Activated naive CD4-positive, alpha-beta T cell treated with Interleukin-2 at 50 U/mL for 16 hours (primary cell): ENCODE measurements at regions not wholly inside any gene's neighbourhood (a gene's known extent, or its start where the extent isn't known, plus 50 kb on each side); places are given as distances from the start of the nearest gene placed in this dataset.

ENCODE experiments used
- DNase-seq: peaks from one replicate; pipeline ENCODE4 v3.0.0-alpha.2; 2020

DNA sequence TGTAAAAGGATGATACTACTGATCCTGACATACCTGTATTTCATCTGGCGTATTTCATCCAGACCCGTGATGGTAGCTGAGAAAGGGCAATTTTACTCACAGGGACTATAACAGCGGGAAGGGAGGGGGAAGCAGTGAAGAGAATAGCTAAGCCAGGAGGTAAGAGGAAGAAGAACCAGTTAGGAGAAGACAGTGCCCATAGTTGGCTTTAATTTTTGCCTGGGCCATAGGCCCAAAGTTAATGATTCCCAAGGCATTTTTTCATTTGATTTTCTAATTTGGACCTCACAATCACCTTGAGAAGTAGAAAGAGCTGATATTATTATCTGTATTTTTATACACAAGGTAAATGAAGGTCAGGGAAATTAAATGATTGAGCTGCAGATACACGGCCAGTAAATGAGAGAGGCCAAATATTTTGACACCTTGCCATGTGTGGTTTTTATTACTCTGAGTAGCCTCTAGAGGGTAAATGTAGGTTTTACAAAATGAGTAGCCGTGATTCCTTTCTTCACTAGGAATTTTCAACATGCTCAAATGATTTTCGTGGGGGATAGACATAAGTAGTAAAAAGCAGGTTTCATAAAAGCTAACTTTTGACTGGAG, 382.2 kb downstream of the FUT8 start:
- no peak for DNase-seq

DNA sequence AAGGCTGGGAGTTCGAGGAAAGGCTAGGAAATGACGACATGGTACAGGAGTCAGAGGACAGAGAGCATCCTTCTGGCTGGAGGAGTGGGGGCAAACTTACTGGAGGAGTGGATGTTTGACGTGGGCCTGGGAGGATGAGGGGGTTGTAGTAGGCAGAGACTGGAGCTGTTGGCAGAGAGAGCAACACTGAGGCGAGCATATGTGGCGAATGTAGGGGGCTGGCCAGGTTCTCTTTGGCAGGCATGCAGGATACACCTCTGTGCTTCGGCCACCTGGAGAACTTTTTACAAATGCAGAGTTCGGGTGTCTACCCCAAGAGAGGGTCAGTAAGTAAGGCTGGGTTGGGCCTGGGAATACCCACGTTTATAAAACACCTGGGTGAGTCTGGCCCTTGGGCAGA, 385.7 kb downstream of the FUT8 start:
- DNase-seq = no peak

DNA sequence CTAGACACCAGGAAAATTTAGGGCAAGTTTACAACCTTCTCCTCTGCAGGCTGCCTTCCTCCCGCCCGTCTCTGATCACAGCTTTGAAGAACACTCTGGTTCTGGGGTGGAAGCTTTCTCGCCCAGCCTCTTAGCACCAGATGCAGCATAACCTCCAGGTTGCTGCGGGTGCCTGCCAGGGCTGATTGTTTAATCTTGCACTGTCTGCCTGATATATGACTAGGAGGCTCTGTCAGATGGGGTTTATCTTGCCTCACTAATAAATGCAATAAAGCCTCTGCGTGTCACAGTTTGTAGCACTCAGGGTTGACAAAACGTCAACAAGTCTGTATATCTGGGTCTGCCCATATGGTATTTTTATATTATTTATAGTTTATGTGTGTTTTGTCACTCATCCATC, 388.2 kb downstream of the FUT8 start:
- DNase-seq = no peak

GRCh38 chr14:65802196-65802595, 389.7 kb downstream of the FUT8 start:
- DNase-seq = no peak

DNA sequence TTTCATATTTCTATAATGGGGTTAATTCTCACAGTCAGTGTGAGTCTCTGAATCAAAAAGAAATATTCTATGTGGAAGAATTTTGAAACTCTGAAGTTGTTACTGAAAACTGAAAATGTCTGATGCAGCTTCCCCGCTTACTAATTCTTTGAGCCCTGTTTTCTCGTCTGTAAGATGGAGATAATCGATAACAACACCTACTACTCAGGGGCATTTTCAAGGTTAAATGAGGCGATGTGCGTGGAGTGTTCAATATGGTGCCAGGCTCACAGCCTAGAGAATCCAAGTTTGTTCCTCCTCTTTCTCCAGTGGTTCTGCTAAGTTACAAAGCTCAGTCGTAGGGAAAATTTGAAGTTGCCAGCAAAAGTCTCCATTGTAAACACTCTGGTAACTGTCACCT, 391.4 kb downstream of the FUT8 start:
- DNase-seq = no peak

DNA sequence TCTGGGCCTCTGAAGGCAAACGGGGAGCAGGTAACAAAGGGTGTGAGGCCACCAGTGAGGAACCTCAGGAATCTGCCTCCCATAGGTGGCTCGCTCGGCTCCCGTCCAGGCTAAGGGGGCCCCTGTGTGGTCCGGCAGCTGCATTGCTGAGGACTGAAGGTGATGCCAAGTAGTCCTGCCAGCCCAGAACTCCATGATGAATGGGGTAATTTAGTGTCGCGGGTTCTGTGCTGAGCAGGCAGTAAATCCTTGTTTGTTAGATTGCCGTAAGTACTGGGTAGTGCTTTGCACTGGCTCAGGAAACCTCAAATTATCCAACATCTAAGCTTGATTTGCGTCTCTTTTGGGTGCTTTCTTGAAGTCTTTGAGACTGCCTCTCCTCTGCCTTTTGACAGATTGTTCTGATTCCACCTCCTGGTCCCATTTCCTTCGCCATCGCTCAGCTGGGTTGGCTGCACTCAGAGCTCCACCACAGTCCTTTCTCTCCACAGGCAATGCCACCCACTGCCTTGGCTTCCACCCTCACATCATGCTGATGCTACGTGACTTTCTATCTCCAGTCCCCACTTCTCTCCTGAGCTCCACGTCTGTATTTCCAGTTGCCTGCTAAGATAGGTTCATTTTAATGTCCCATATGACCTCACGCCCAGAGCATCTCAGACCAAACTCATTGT, 392.0 kb downstream of the FUT8 start:
- no peak for DNase-seq

DNA sequence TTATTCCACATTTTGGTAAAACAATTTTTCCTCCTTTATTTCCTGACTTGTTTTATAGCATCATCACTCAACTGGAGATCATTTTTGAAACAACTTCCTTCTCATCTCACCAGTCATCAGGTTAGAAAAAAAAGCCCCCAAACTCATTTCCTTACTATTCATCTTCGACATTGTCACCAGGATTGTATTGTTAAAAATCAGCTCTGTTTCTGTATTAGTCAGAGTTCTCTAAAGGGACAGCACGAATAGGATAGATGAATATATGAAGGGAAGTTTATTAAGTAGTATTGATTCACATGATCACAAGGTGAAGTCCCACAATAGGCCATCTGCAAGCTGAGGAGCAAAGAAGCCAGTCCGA, 392.6 kb downstream of the FUT8 start:
- no peak for DNase-seq

DNA sequence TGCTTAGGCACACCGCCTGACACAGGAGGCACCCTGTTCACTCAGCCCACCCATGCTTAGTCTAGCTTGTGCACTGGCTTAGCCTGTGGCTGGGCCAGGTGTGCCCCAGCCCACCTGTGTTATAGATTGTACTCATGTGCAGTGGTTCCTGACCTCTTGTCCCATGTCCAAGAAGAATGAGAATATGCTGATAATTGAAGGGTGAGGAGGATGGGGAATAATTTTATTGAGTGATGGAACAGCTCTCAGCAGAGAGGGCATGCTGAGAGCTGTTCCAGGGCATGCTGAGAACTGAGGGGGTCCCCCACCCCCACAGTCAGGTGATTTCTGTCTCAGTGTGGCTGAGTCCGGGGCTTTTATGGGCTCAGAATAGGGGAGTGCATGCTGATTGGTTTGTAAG, 395.9 kb downstream of the FUT8 start:
- DNase-seq = no peak

- DNase-seq = no peak
Observed at GRCh38 chr14:65810322-65810721, 397.8 kb downstream of the FUT8 start.

- no peak for DNase-seq
Observed at GRCh38 chr14:65813760-65814384, 401.3 kb downstream of the FUT8 start.

- DNase-seq = no peak
Observed at GRCh38 chr14:65815127-65815526, 402.6 kb downstream of the FUT8 start.

- DNase-seq = no peak
Observed at GRCh38 chr14:65817011-65817410, 404.5 kb downstream of the FUT8 start.

- DNase-seq = no peak
Observed at GRCh38 chr14:65819569-65819968, 407.0 kb downstream of the FUT8 start.

GRCh38 chr14:65821224-65821753, 408.8 kb downstream of the FUT8 start:
- no peak for DNase-seq

DNA sequence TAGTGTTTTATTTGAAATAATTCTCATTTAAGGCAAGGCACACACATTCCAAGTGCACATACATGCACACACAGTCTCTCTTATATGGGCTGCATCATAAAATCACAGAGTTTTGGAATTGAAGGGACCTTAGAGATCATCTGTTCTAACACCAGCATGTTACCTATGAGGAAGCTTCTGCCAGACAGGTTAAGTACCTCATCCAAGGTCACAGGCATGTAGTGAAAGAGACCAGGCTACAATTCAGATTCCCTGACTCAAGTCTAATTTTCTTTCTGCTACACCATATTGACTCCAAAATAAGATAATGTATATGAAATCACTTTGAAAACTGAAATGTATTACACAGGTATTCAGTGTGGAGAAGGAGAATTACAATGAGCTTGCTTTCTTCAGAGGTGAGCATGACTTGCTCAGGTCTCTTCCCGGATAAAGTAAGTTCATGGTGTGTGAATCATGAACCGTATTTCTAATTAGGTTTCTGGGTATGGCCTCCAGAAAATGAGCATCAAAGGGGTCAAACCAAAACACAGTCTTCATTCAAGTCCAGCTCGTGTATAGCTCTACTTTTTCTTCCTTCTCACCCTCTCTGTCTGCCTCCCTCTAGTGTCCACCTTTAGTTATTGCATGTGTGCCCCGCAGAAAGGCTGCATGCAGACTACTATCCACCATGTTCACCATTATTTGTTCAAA, 411.9 kb downstream of the FUT8 start:
- peak; percentile 62 for DNase-seq

GRCh38 chr14:65824978-65825299, 412.4 kb downstream of the FUT8 start:
- no peak for DNase-seq

DNA sequence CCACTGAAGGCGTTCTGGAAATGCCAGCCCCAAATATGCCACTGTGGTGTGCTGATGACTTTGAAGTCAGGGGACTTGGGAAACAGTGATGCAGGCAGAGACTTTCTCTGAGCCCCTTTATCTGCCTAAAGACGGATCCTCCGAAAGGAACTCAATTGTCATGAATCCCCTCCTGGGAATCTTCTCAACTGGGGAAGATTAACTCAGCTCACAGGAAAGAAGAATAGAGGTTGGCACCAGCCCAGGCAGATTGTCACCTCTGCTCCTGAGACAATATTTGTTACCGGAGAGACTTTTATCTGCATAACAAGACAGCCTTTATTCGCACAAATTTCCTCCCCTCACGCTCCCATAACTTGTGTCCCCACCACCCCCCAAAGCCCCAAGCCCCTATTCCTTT, 414.4 kb downstream of the FUT8 start:
- DNase-seq = no peak

GRCh38 chr14:65827520-65827919, 415.0 kb downstream of the FUT8 start:
- DNase-seq = no peak

DNA sequence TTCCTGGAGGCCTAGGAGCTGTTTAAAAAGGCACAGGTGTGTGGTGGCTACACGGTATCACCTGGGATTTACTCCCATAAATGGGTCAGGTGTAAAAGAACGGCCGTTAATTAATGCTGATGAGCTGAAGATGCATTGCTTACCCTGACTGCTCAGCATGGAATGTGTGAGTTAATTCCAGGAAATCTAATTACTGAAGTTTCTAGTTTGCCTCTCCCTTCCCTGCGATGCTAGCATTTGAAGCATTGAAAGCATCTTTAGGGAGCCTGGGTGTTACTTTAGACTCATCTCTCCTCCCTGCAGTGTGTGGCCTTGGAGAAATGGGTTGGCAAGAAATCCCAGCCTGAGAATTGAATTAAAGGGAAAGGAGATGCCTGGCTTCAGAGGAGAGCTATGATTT, 415.9 kb downstream of the FUT8 start:
- no peak for DNase-seq

- DNase-seq = no peak
Observed at GRCh38 chr14:65832431-65833266, 420.1 kb downstream of the FUT8 start.

DNA sequence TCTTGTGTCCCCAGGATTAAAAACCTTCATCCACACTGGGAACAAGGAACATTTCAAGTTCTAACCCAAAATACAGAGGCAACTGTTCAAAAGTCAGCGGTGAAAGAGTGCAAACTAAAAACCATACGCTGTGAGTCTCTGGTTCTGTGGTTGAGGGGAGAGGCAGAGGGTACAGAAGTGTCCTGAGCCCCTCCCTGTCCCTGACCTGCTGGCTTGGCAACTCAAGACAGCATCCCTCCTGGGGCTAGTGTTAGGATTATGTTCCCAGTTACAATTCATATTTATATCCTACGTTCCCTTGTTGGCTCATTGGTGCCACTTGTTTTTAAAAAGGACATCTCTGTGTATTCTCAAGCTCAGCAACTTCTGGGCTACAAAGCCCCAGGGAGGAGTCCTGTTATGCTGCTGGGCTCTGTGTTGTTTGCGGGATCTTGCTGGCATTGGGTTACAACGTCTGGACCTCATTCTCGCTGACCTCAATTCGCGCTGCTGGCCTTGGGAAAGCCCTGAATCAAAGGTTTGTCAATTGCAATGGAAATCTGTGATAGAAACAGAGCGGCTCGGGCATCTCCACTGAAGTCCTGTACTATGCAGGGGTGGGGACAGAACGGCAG, 420.8 kb downstream of the FUT8 start:
- DNase-seq = no peak

DNA sequence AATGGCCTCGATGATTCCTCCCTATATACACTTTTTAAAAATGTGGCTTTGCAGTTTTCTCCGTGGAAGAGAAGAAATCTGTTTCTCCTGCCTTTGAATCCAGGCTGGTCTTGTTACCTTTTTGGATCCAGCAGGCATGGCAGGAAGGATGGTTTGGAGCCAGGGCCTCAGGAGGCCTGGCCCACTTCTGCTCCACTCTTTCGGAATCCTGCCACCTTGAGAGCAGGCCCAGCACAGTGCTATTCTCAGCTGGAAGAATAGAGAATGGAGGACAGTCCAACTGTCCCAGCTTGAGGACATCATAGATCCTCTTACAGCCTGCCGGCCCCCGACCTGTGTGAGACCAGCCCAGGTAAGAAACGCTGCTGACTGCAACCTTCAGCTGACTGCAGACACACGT, 421.5 kb downstream of the FUT8 start:
- DNase-seq = no peak

DNA sequence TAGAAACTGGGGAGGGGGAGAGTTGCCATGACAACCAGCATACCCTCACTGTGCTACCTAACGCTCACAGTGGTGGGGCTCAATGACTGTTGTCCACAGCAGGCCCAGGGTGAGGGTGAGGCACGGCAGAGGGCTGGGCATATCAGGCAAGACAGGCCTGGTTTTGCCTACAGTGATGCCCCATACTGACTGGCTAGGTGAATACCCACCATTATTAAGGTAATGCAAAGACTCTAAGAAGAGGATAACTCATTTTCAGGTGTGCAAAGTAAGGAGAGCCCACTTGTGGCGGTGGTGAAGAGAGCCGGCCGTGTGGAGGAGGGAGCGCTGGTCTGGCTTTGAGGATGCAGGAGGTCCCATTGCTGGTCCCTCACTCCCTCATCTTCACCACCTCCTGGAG, 422.3 kb downstream of the FUT8 start:
- no peak for DNase-seq
